Mesendoderm (in vitro differentiated cells): ENCODE measurements at regions not wholly inside any gene's neighbourhood (a gene's known extent, or its start where the extent isn't known, plus 50 kb on each side); places are given as distances from the start of the nearest gene placed in this dataset.
"Not testable (repeated sequence)": the region's sequence is repeated elsewhere in the genome, so short reads cannot be mapped to it uniquely, and the experiment has no call there.

Experiments used
- DNase-seq: peaks from one replicate; pipeline ENCODE4 v3.0.0; 2013
- H2AK5ac ChIP-seq: 2 replicates; pipeline ENCODE4 v1.6.1; 2013; ENCODE audit warnings: low read length, inconsistent platforms
- H2BK120ac ChIP-seq: 2 replicates; pipeline ENCODE4 v1.6.1; 2013; ENCODE audit warnings: low read depth, mild to moderate bottlenecking, low read length, moderate library complexity, mixed read lengths
- H2BK15ac ChIP-seq: replicated peaks from 2 replicates; pipeline ENCODE4 v1.6.1; 2013; ENCODE audit warnings: low read depth, mild to moderate bottlenecking, moderate library complexity
- H2BK5ac ChIP-seq: 2 replicates; pipeline ENCODE4 v1.6.1; 2013; ENCODE audit warnings: low read length, inconsistent platforms
- H3K18ac ChIP-seq: 2 replicates; pipeline ENCODE4 v1.6.1; 2013; ENCODE audit warnings: mild to moderate bottlenecking, low read length, mixed read lengths
- H3K23ac ChIP-seq: one replicate; pipeline ENCODE4 v1.6.1; 2013; ENCODE audit warnings: low read length
- H3K27ac ChIP-seq: 2 replicates; pipeline ENCODE4 v1.5.1; 2013; ENCODE audit warnings: low read depth, mild to moderate bottlenecking, inconsistent platforms, low read length, moderate library complexity
- H3K27me3 ChIP-seq: 2 replicates; pipeline ENCODE4 v1.6.1; 2013; ENCODE audit warnings: low read length, control low read depth, mild to moderate bottlenecking, inconsistent platforms; ENCODE audit not compliant: insufficient read depth, poor library complexity
- H3K36me3 ChIP-seq: 2 replicates; pipeline ENCODE4 v1.6.1; 2013; ENCODE audit warnings: low read length, inconsistent platforms; ENCODE audit not compliant: control insufficient read depth, insufficient read depth
- H3K4ac ChIP-seq: one replicate; pipeline ENCODE4 v1.6.1; 2013; ENCODE audit warnings: low read depth, mild to moderate bottlenecking, low read length, moderate library complexity
- H3K4me1 ChIP-seq: 2 replicates; pipeline ENCODE4 v1.6.1; 2013; ENCODE audit warnings: low read depth, low read length, inconsistent platforms; ENCODE audit not compliant: control insufficient read depth
- H3K4me2 ChIP-seq: 2 replicates; pipeline ENCODE4 v1.6.1; 2013; ENCODE audit warnings: low read length
- H3K4me3 ChIP-seq: 2 replicates; pipeline ENCODE4 v1.5.1; 2013; ENCODE audit warnings: mild to moderate bottlenecking, low read length
- H3K56ac ChIP-seq: one replicate; pipeline ENCODE4 v1.6.1; 2013; ENCODE audit warnings: low read length
- H3K79me1 ChIP-seq: 2 replicates; pipeline ENCODE4 v1.6.1; 2013; ENCODE audit warnings: low read length, inconsistent platforms
- H3K79me2 ChIP-seq: 2 replicates; pipeline ENCODE4 v1.6.1; 2013; ENCODE audit warnings: mild to moderate bottlenecking, low read length; ENCODE audit not compliant: control insufficient read depth, insufficient read depth
- H3K9ac ChIP-seq: 2 replicates; pipeline ENCODE4 v1.6.1; 2013; ENCODE audit warnings: low read length, inconsistent platforms
- H4K5ac ChIP-seq: one replicate; pipeline ENCODE4 v1.6.1; 2013; ENCODE audit warnings: low read length
- H4K8ac ChIP-seq: one replicate; pipeline ENCODE4 v1.6.1; 2013; ENCODE audit warnings: low read depth, mild to moderate bottlenecking, control low read depth, low read length, moderate library complexity
- WGBS: extraction: QIAGEN DNeasy Blood & Tissue Kit; methylation state at CpG from one replicate; pipeline ENCODE4 v1.1.7; 2013; ENCODE audit warnings: low lambda C conversion rate, missing lambda C conversion rate; ENCODE audit not compliant: insufficient coverage; ENCODE audit errors: extremely low coverage; 5-methylcytosine and 5-hydroxymethylcytosine counted together

DNA sequence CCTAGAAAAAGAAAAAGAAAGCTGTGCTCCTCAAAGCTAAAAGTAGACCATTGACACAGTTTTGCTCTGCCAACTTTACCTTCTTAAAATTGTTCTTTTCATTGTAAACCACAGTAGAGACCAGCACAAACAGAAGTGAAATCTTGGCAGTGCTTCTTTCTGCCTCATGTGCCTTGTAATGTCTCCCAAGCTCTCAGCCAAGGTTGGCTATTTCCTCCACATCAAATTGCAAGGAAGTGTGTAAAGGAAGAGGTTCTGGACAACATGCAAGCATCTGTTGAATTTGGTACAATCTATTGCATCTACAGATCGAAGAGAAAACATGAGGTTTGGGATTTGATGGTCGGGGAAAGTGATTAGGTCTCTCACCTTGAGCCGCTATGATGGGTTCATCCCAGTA, 83.3 kb upstream of the PNPT1 start:
- no peak overlapping the region for H2BK120ac ChIP-seq
- H3K36me3 ChIP-seq = no peaks in the 10 kb centered on the region
- H4K5ac ChIP-seq = no peak overlapping the region
- H3K4me2 ChIP-seq = no peak overlapping the region
- H3K27me3 ChIP-seq = no peaks in the 10 kb centered on the region
- no peaks in the 10 kb centered on the region for H3K79me2 ChIP-seq
- H2AK5ac ChIP-seq = no peak overlapping the region
- no peak overlapping the region for H3K4me3 ChIP-seq
- H3K4me1 ChIP-seq = no peaks in the 10 kb centered on the region
- H3K27ac ChIP-seq = no peak overlapping the region
- no CpG with 5 or more reads among the region's 3 CpGs for WGBS
- H3K18ac ChIP-seq = no peak overlapping the region
- H3K23ac ChIP-seq = no peak overlapping the region
- no peak overlapping the region for H3K4ac ChIP-seq
- H3K56ac ChIP-seq = no peak overlapping the region
- no peak overlapping the region for H3K9ac ChIP-seq
- no peak for DNase-seq
- no peaks in the 10 kb centered on the region for H3K79me1 ChIP-seq
- H2BK5ac ChIP-seq = no peak overlapping the region
- H2BK15ac ChIP-seq = no peak overlapping the region
- H4K8ac ChIP-seq = no peak overlapping the region

DNA sequence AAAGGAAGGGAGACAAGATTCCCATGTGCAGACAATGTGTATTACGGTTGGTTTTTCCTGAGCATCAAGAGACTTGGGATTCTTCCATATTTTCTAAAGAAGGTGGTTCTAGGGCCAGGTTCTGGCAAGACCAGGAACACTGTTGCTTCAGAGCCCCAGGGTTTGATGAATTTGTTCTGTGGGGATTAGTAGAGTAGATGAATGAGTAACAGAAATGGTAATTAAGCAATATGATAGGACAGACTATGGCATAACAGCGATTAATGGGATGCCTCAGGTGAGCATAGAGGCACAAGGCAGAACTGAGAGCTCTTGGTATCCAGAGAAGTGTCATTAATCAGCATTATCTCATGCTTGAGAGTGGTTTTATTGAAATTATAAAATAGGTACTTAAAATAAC, 82.8 kb upstream of the PNPT1 start:
- no peak overlapping the region for H2BK5ac ChIP-seq
- no peaks in the 10 kb centered on the region for H3K79me1 ChIP-seq
- no peak overlapping the region for H2AK5ac ChIP-seq
- H3K18ac ChIP-seq = no peak overlapping the region
- no peaks in the 10 kb centered on the region for H3K4me1 ChIP-seq
- no peaks in the 10 kb centered on the region for H3K36me3 ChIP-seq
- H4K5ac ChIP-seq = no peak overlapping the region
- H3K4ac ChIP-seq = no peak overlapping the region
- H3K4me3 ChIP-seq = no peak overlapping the region
- H3K27me3 ChIP-seq = no peaks in the 10 kb centered on the region
- no peak overlapping the region for H3K9ac ChIP-seq
- no peak overlapping the region for H3K4me2 ChIP-seq
- no peak for DNase-seq
- no CpG with 5 or more reads among the region's 2 CpGs for WGBS
- no peak overlapping the region for H2BK120ac ChIP-seq
- H3K56ac ChIP-seq = no peak overlapping the region
- H3K27ac ChIP-seq = no peak overlapping the region
- no peak overlapping the region for H2BK15ac ChIP-seq
- no peak overlapping the region for H4K8ac ChIP-seq
- no peaks in the 10 kb centered on the region for H3K79me2 ChIP-seq
- H3K23ac ChIP-seq = no peak overlapping the region

DNA sequence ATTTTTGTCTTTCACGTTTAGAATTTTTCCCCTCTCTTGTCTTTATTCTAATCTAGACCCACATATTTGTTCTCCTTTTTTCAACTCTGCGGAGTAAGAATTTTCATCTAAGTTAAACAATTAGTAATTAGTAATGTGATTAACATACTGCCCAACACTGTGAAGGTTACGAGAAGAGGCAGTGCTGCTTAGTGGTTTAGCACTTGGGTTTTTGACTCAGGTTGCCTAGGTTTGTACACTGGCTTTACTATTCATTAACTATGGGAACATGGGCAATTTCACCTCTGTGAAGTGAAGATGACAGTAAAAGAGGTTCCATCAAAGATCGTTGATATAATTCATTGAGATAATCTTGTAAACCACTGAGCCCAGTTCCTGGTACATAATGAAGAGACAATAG, 82.2 kb upstream of the PNPT1 start:
- no peak overlapping the region for H3K4me2 ChIP-seq
- no peaks in the 10 kb centered on the region for H3K36me3 ChIP-seq
- no peak overlapping the region for H3K4ac ChIP-seq
- no peaks in the 10 kb centered on the region for H3K79me1 ChIP-seq
- H4K5ac ChIP-seq = no peak overlapping the region
- no peak overlapping the region for H3K27ac ChIP-seq
- H3K9ac ChIP-seq = no peak overlapping the region
- H2BK15ac ChIP-seq = no peak overlapping the region
- no peak overlapping the region for H2AK5ac ChIP-seq
- no peak overlapping the region for H2BK5ac ChIP-seq
- no peak overlapping the region for H3K4me3 ChIP-seq
- H3K56ac ChIP-seq = no peak overlapping the region
- no peaks in the 10 kb centered on the region for H3K4me1 ChIP-seq
- no peaks in the 10 kb centered on the region for H3K27me3 ChIP-seq
- H3K18ac ChIP-seq = no peak overlapping the region
- H3K23ac ChIP-seq = no peak overlapping the region
- no CpG with 5 or more reads among the region's 4 CpGs for WGBS
- no peak overlapping the region for H2BK120ac ChIP-seq
- DNase-seq = no peak
- no peaks in the 10 kb centered on the region for H3K79me2 ChIP-seq
- H4K8ac ChIP-seq = no peak overlapping the region

DNA sequence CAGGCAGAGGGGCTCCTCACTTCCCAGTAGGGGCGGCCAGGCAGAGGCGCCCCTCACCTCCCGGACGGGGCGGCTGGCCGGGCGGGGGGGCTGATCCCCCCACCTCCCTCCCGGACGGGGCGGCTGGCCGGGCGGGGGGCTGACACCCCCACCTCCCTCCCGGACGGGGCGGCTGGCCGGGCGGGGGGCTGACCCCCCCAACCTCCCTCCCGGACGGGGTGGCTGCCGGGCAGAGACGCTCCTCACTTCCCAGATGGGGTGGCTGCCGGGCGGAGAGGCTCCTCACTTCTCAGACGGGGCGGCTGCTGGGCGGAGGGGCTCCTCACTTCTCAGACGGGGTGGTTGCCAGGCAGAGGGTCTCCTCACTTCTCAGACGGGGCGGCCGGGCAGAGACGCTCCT, 80.0 kb upstream of the PNPT1 start:
- H3K79me1 ChIP-seq, H3K4me2 ChIP-seq, H4K8ac ChIP-seq, H2BK120ac ChIP-seq, H3K9ac ChIP-seq, H3K56ac ChIP-seq, H3K27ac ChIP-seq, H3K79me2 ChIP-seq, DNase-seq, H3K4ac ChIP-seq, H3K23ac ChIP-seq, H2BK5ac ChIP-seq, H3K27me3 ChIP-seq, H2AK5ac ChIP-seq, H2BK15ac ChIP-seq, H3K36me3 ChIP-seq, H3K18ac ChIP-seq, H3K4me1 ChIP-seq, H3K4me3 ChIP-seq, H4K5ac ChIP-seq: not testable (repeated sequence)
- WGBS = no CpG with 5 or more reads among the region's 31 CpGs

DNA sequence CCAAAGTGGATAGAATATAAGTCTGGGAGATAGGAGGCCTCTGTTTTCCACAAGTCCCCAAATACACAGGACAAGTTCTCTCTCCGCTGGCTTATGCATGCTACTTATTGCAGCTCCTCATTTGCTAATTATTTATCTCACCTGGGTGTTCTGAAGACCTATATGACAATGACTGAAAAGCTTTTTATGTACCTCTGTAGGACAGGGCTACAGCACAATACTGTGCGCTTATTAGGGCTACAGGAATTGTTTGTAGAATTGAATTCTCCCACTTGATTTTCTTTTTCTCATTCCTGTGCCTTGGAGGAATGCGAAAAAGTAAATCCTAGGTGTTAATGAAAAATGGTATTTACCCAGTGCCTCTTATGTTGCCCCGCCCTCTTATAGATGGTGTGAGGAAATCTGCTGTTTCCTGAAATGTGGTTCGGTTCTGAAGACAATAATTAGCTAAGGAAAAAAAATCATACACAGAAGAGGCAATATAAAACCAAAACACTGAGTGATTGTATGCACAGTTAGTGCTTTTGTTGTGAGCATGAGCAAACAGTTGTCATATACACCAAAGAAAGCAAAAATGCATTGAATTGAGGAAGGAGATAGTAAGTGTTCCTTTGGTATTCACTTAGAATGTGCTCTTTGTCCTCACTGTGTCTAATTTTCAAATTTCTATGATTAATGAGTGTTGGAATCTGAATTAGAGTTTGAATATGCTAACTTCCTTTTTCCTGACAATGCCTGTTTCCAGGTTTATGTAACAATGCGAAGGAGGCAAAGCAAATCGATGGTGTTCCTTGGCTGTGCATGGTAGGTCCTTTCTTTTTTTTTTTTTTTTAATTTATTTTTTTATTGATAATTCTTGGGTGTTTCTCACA, 78.7 kb upstream of the PNPT1 start:
- Histone ChIP-seq H3K56ac (no peak overlapping the region), H3K27ac (no peak overlapping the region), H2BK15ac (no peak overlapping the region), H4K8ac (no peak overlapping the region), H3K4me1 (no peaks in the 10 kb centered on the region), H3K27me3 (no peaks in the 10 kb centered on the region), H2BK5ac (no peak overlapping the region), H3K18ac (no peak overlapping the region), H4K5ac (no peak overlapping the region), H3K79me1 (no peaks in the 10 kb centered on the region), H3K9ac (no peak overlapping the region), H3K23ac (no peak overlapping the region), H2AK5ac (no peak overlapping the region), H2BK120ac (no peak overlapping the region), H3K79me2 (no peaks in the 10 kb centered on the region), H3K4ac (no peak overlapping the region), H3K36me3 (no peaks in the 10 kb centered on the region), H3K4me3 (no peak overlapping the region), H3K4me2 (no peak overlapping the region)
- DNase-seq = no peak
- WGBS = no CpG with 5 or more reads among the region's 7 CpGs

DNA sequence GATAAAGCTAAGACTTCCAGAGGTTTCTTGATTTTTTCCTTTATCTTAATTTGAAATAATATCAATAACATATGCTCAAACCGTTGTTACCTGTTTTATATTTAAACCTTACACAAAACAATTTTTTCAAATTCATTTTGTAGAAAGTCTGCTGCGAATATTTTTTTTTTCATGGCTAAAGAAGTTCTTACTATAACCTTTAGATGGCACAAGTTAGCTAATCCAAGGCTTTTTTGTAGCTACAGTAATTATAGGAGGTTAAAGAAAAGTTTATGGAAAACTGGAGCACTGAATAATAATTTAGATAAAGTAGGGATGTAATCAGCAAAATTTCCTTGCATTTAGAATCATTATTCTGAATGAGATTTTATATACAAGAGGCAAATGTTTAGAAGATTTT, 78.0 kb upstream of the PNPT1 start:
- no peak overlapping the region for H2BK15ac ChIP-seq
- no peak overlapping the region for H3K18ac ChIP-seq
- no peak overlapping the region for H4K5ac ChIP-seq
- H2BK5ac ChIP-seq = no peak overlapping the region
- H2BK120ac ChIP-seq = no peak overlapping the region
- WGBS = 100% methylated on average over 1 of the region's 2 CpGs
- no peaks in the 10 kb centered on the region for H3K79me1 ChIP-seq
- no peak overlapping the region for H3K27ac ChIP-seq
- H3K36me3 ChIP-seq = no peaks in the 10 kb centered on the region
- H3K23ac ChIP-seq = no peak overlapping the region
- H3K56ac ChIP-seq = no peak overlapping the region
- H3K79me2 ChIP-seq = no peaks in the 10 kb centered on the region
- H3K9ac ChIP-seq = no peak overlapping the region
- H3K4me3 ChIP-seq = no peak overlapping the region
- H4K8ac ChIP-seq = no peak overlapping the region
- no peak overlapping the region for H3K4me2 ChIP-seq
- no peaks in the 10 kb centered on the region for H3K4me1 ChIP-seq
- no peaks in the 10 kb centered on the region for H3K27me3 ChIP-seq
- DNase-seq = peak; percentile 13
- no peak overlapping the region for H2AK5ac ChIP-seq
- no peak overlapping the region for H3K4ac ChIP-seq
